HG02759 (cell line): ENCODE measurements at regions not wholly inside any gene's neighbourhood (a gene's known extent, or its start where the extent isn't known, plus 50 kb on each side); places are given as distances from the start of the nearest gene placed in this dataset.

ENCODE experiments used
- ATAC-seq: cut with Tn5 transposase; IDR thresholded peaks from one replicate; pipeline ENCODE4 v1.9.1; 2021; ENCODE audit warnings: mild to moderate bottlenecking, moderate library complexity; ENCODE audit not compliant: unreplicated experiment

- ATAC-seq: no peak
These were observed 279.4 kb upstream of the MAN1A1 start for GRCh38 chr6:119628691-119629594.

GRCh38 chr6:119627908-119628669, 278.5 kb upstream of the MAN1A1 start:
- ATAC-seq: no peak

GRCh38 chr6:119626884-119627619, 277.5 kb upstream of the MAN1A1 start:
- ATAC-seq: no peak

GRCh38 chr6:119620846-119621555, 271.4 kb upstream of the MAN1A1 start:
- ATAC-seq: no peak

GRCh38 chr6:119614138-119614537, 264.6 kb upstream of the MAN1A1 start:
- no peak for ATAC-seq

- no peak for ATAC-seq
These were observed 263.4 kb upstream of the MAN1A1 start for GRCh38 chr6:119612911-119613381.

- no peak for ATAC-seq
These were observed 262.8 kb upstream of the MAN1A1 start for GRCh38 chr6:119612176-119612891.

GRCh38 chr6:119610754-119611153, 261.2 kb upstream of the MAN1A1 start:
- no peak for ATAC-seq

GRCh38 chr6:119610265-119610664, 260.7 kb upstream of the MAN1A1 start:
- no peak for ATAC-seq

GRCh38 chr6:119609865-119610264, 260.3 kb upstream of the MAN1A1 start:
- no peak for ATAC-seq

GRCh38 chr6:119608994-119609393, 259.4 kb upstream of the MAN1A1 start:
- ATAC-seq: no peak

- ATAC-seq: no peak
These were observed 254.6 kb upstream of the MAN1A1 start for GRCh38 chr6:119604124-119604523.

GRCh38 chr6:119603501-119603900, 253.9 kb upstream of the MAN1A1 start:
- no peak for ATAC-seq

- ATAC-seq: no peak
These were observed 252.9 kb upstream of the MAN1A1 start for GRCh38 chr6:119602215-119603178.

- no peak for ATAC-seq
These were observed 249.3 kb upstream of the MAN1A1 start for GRCh38 chr6:119598883-119599282.

GRCh38 chr6:119594907-119595306, 245.3 kb upstream of the MAN1A1 start:
- ATAC-seq: no peak

GRCh38 chr6:119591235-119591634, 241.7 kb upstream of the MAN1A1 start:
- ATAC-seq: no peak

GRCh38 chr6:119590066-119590465, 240.5 kb upstream of the MAN1A1 start:
- ATAC-seq: no peak

GRCh38 chr6:119587537-119587936, 238.0 kb upstream of the MAN1A1 start:
- ATAC-seq: no peak
